K562 (cell line): ENCODE measurements at regions not wholly inside any gene's neighbourhood (a gene's known extent, or its start where the extent isn't known, plus 50 kb on each side); places are given as distances from the start of the nearest gene placed in this dataset.

Source experiments
- ATAC-seq: fragments of 200-7000 bp; cut with Tn5 transposase; 3 replicates; pipeline ENCODE4 v1.9.1; 2020; ENCODE audit warnings: moderate library complexity
- BruUV-seq: library from RNA; stranded (reverse); fragments of 400-500 nt; replicated peaks from 2 replicates; lab custom pipeline; 2021; lab: Mats Ljungman, UMichigan
- CTCF ChIA-PET: fragments of 300-600 bp; formaldehyde crosslinking; extraction: SDS; loops from one replicate; lab custom pipeline; 2021; ENCODE audit warnings: low intra/inter-chr PET ratio; lab: Yijun Ruan, JAX
- POLR2A ChIA-PET: fragments of 300-600, 350-650 bp; sonication (Branson Sonifier 250); formaldehyde crosslinking; extraction: SDS; loops from one replicate; lab custom pipeline; 2021; ENCODE audit warnings: antibody characterized with exemption, inconsistent platforms; lab: Yijun Ruan, JAX
- DNase-seq, 4 experiments: peaks; one replicate each; pipeline versions ENCODE4 v3.0.0 to v3.0.0-alpha.2; 2011 to 2018; ENCODE audit warnings: low spot score in 3 of 4, mixed read lengths in 3 of 4; ENCODE audit errors: extremely low read depth in 1 of 4
- FAIRE-seq: peaks from 2 replicates; lab custom pipeline; 2011; peaks lifted over from hg19 to GRCh38; lab: Jason Lieb, UNC
- H2AFZ ChIP-seq: 2 replicates; pipeline ENCODE4 v1.6.0; 2011; ENCODE audit warnings: low read depth, low read length, control low read depth, inconsistent platforms
- H3K27ac ChIP-seq: fragments of 200-600 bp; 3 replicates; pipeline ENCODE4 v1.8.0; 2011; ENCODE audit warnings: low read depth, mild to moderate bottlenecking, control low read depth, inconsistent platforms, low read length, moderate library complexity, mixed read lengths; ENCODE audit errors: extremely low read depth
- H3K27me3 ChIP-seq, 2 experiments: fragments of 300-600 bp in 1 of 2; 2 replicates in 1 of 2; 3 replicates in 1 of 2; pipeline versions ENCODE4 v1.6.0 to v1.8.0; 2011; ENCODE audit warnings: inconsistent platforms in 2 of 2, low read length in 2 of 2, mild to moderate bottlenecking in 1 of 2, mixed read lengths in 1 of 2, moderate library complexity in 1 of 2; ENCODE audit not compliant: control insufficient read depth in 2 of 2, insufficient read depth in 2 of 2
- H3K36me3 ChIP-seq: fragments of 300-600 bp; 3 replicates; pipeline ENCODE4 v1.8.0; 2011; ENCODE audit warnings: mild to moderate bottlenecking, low read length, inconsistent platforms; ENCODE audit not compliant: control insufficient read depth, insufficient read depth
- H3K4me1 ChIP-seq, 2 experiments: fragments of 200-600 bp in 1 of 2; replicated peaks in 1 of 2; 2 replicates in 1 of 2; 3 replicates in 1 of 2; pipeline versions ENCODE4 v1.5.1 to v1.8.0; 2011; ENCODE audit warnings: inconsistent platforms in 2 of 2, low read length in 2 of 2, mild to moderate bottlenecking in 1 of 2, mixed read lengths in 1 of 2, moderate library complexity in 1 of 2; ENCODE audit not compliant: control insufficient read depth in 2 of 2, insufficient read depth in 2 of 2
- H3K4me2 ChIP-seq: 2 replicates; pipeline ENCODE4 v1.6.1; 2011; ENCODE audit warnings: low read length, control low read depth, inconsistent platforms, mixed read lengths; ENCODE audit not compliant: insufficient read depth
- H3K4me3 ChIP-seq: fragments of 200-600 bp; sonication (generic), shearing (Covaris generic); 2 replicates; pipeline ENCODE4 v1.5.1; 2016; ENCODE audit warnings: control low read depth, inconsistent platforms
- H3K79me2 ChIP-seq: fragments of 200-600 bp; 3 replicates; pipeline ENCODE4 v1.8.0; 2011; ENCODE audit warnings: low read length, inconsistent platforms; ENCODE audit not compliant: control insufficient read depth, insufficient read depth
- H3K9ac ChIP-seq, 2 experiments: 2 replicates each; pipeline versions ENCODE4 v1.6.0 to v1.6.1; 2011; ENCODE audit warnings: low read depth in 2 of 2, low read length in 2 of 2, control low read depth in 1 of 2, inconsistent platforms in 1 of 2, mild to moderate bottlenecking in 1 of 2, mixed read lengths in 1 of 2; ENCODE audit not compliant: insufficient read depth in 1 of 2
- H3K9me1 ChIP-seq: one replicate; pipeline ENCODE4 v1.6.0; 2011; ENCODE audit warnings: inconsistent platforms, mild to moderate bottlenecking, low read length, moderate library complexity; ENCODE audit not compliant: control insufficient read depth, insufficient read depth
- H3K9me3 ChIP-seq: replicated peaks from 2 replicates; pipeline ENCODE4 v1.5.1; 2011; ENCODE audit warnings: low read depth, low read length, inconsistent platforms; ENCODE audit not compliant: control insufficient read depth, insufficient read depth
- H4K20me1 ChIP-seq: replicated peaks from 2 replicates; pipeline ENCODE4 v1.6.1; 2011; ENCODE audit warnings: low read length, inconsistent platforms, mixed read lengths; ENCODE audit not compliant: control insufficient read depth, insufficient read depth
- CEBPB ChIP-seq: fragments of 450-650 bp; IDR thresholded peaks from 2 replicates; pipeline ENCODE4 v1.6.1; 2016; ENCODE audit warnings: missing genetic modification characterization, missing compliant biosample characterization
- HBP1 ChIP-seq: fragments of 450-650 bp; formaldehyde crosslinking; IDR thresholded peaks from 2 replicates; pipeline ENCODE4 v1.4.0; 2022; ENCODE audit warnings: missing genetic modification characterization
- MLX ChIP-seq, 2 experiments: fragments of 450-650 bp in 1 of 2; sonication (generic) in 1 of 2; formaldehyde crosslinking; conservative IDR thresholded peaks; 2 replicates each; pipeline versions ENCODE4 v1.4.0 to v1.8.1; 2020 to 2022; ENCODE audit warnings: mild to moderate bottlenecking in 1 of 2, missing genetic modification reagents in 1 of 2
- TCF3 ChIP-seq: sonication (generic); formaldehyde crosslinking; IDR thresholded peaks from 2 replicates; pipeline ENCODE4 v1.4.0; 2020; ENCODE audit warnings: mild to moderate bottlenecking, missing genetic modification reagents
- ZNF707 ChIP-seq: fragments of 250-450 bp; sonication (Bioruptor Pico); conservative IDR thresholded peaks from 2 replicates; pipeline ENCODE4 v1.8.0; 2022; ENCODE audit warnings: inconsistent platforms, mild to moderate bottlenecking, moderate library complexity
- WGBS: fragments of 100-300 bp; shearing (Covaris generic); methylation state at CpG from one replicate; pipeline ENCODE4 v1.1.6; 2016; ENCODE audit warnings: low coverage, mixed read lengths; ENCODE audit not compliant: insufficient coverage; ENCODE audit errors: missing lambda C conversion rate; 5-methylcytosine and 5-hydroxymethylcytosine counted together
- in situ Hi-C: fragments of 300-500 bp; cut with MboI; formaldehyde crosslinking; loops from 4 replicates; pipeline ENCODE4 v1.15.0; 2018; ENCODE audit warnings: inconsistent platforms, mixed read lengths
- intact Hi-C: fragments of 100-400 bp; cut with micrococcal nuclease; formaldehyde crosslinking; loops from 2 replicates; pipeline ENCODE4 v1.14.2; 2022

GRCh38 chr16:66166490-66166889 is 200.0 kb upstream of the CDH5 start:
- TF ChIP-seq ZNF707 = no peak
- no peak for TF ChIP-seq HBP1
- TF ChIP-seq TCF3 (CRISPR knock-in tag) = no peak
- no peak for TF ChIP-seq MLX (CRISPR knock-in tag; conservative IDR thresholded peaks at IDR 0.05)
- peak; percentile 52 for TF ChIP-seq CEBPB (tag)
- FAIRE-seq (no peak), ATAC-seq (no peak), DNase-seq (no peak)
- no peaks in the 10 kb centered on the region for H3K79me2 ChIP-seq
- intact Hi-C loops = no loop called here
- H2AFZ ChIP-seq = no peak overlapping the region
- no peaks in the 10 kb centered on the region for H3K4me1 ChIP-seq
- H3K9me1 ChIP-seq = no peaks in the 10 kb centered on the region
- no peak overlapping the region for H3K27ac ChIP-seq
- no TSS peak for BruUV-seq
- ChIA-PET POLR2A (interaction anchor here (0.7 kb wide), 2 partner anchors 182 to 208 kb away, joined by 3 read pairs; no protein-coding TSS in a partner anchor), CTCF (no interaction called here)
- in situ Hi-C loops = no loop called here
- WGBS = 2% methylated on average over 11 of the region's 11 CpGs
- no peak overlapping the region for H3K9ac ChIP-seq
- H4K20me1 ChIP-seq = no peaks in the 10 kb centered on the region
- no peak overlapping the region for H3K4me2 ChIP-seq
- no peaks in the 10 kb centered on the region for H3K27me3 ChIP-seq
- H3K36me3 ChIP-seq = no peaks in the 10 kb centered on the region
- H3K9me3 ChIP-seq = no peaks in the 10 kb centered on the region
- no peak overlapping the region for H3K4me3 ChIP-seq
